ENCODE measurements at regions not wholly inside any gene's neighbourhood (a gene's known extent, or its start where the extent isn't known, plus 50 kb on each side); places are given as distances from the start of the nearest gene placed in this dataset.
"Not testable (repeated sequence)": the region's sequence is repeated elsewhere in the genome, so short reads cannot be mapped to it uniquely, and the experiment has no call there.

- DNase-seq (ENCODE audit: low read depth in 2 of 2): no peak
Observed at GRCh38 chrX:117487421-117487820, 629.2 kb downstream of the KLHL13 start.

DNA sequence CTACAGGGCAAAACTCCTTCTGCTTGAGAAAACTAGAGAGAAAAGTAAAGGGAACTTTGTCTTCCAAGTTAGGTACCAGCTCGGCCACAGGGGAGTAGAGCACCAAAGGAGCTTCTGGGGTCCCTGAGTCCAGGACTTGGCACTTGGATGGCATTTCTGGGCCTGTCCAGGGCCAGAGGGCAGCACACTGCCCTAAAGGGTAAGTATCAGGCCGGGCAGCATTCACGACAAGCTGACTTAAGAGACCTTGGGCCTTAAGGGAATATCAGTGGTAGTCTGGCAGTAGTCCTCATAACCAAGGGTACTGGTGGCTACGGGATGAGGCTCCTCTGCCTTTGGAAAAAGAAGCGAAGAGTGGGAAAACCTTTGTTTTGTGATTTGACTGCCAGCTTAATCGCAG is 632.7 kb downstream of the KLHL13 start:
- DNase-seq (ENCODE audit: low read depth in 2 of 2): no peak

DNA sequence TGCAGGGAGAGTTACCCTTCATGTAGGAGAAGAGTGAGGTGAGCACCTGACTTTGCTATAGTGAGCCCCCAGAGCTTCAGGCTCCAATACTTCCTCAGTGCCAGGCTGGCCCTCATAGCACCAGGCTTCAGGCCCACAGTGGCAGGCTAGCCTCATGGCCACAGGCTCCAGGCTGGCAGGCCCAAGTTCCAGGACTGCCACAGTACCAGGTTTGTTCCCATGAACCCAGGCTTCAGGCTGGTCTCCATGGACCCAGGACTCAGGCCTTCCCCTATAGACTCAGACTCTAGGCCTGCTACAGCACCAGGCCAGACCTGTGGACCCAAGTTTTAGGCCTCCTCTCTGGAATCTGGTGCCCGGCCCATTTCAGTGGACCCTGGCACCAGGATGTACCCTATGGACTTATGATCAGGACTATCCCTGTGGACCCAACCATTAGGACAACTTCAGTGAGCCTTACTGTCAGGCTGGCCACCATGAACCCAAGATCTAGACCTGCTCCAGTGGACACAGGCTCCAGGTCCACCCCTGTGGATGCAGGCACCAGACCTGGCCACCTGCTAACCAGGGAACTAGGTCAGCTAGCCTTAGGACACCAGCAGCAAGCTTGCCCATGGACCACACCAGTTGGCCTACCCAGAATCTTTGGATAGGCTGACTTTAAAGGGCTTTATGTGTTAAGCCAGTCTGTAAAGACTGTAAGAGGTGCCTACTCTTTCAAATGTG is 658.2 kb downstream of the KLHL13 start:
- no peak for DNase-seq (ENCODE audit: low read depth in 2 of 2)

DNA sequence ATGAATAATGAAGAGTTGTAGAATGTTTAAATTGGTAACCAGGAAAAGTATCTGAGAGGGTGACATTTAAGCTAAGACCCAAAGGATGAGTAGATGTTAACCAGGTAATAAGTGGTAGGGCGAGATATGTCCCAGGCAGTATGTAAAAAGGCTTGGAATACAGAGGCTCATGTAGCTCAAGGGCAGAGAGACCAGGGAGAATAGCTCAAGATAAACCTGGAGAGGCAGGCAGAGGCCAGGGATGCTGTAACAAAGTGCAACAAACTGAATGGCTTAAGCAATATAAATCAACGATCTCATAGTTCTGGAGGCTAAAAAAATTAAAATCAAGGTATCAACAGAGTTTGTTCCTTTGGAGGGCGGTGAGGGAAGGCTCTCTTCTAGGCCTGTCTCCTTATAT is 660.8 kb downstream of the KLHL13 start:
- DNase-seq (ENCODE audit: low read depth in 2 of 2): no peak

DNA sequence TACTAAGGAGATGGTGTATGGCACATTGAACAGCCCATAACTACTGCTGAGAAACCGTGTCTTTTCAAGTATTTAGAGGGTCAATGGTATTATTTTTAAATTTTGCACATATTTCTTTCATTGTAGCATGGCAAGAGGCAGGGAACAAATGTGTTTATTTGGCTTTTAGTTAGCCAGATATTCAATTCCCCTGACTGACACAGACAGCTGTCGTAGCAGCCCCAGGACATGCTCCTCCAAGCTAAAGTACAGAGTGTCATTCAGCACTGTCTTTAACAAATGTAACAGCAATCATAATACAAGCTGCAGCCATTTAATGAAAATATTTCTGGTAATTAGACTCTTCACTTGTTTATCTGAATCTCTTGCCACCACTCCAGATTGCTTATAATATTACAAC is 687.1 kb downstream of the KLHL13 start:
- no peak for DNase-seq (ENCODE audit: low read depth in 2 of 2)

DNA sequence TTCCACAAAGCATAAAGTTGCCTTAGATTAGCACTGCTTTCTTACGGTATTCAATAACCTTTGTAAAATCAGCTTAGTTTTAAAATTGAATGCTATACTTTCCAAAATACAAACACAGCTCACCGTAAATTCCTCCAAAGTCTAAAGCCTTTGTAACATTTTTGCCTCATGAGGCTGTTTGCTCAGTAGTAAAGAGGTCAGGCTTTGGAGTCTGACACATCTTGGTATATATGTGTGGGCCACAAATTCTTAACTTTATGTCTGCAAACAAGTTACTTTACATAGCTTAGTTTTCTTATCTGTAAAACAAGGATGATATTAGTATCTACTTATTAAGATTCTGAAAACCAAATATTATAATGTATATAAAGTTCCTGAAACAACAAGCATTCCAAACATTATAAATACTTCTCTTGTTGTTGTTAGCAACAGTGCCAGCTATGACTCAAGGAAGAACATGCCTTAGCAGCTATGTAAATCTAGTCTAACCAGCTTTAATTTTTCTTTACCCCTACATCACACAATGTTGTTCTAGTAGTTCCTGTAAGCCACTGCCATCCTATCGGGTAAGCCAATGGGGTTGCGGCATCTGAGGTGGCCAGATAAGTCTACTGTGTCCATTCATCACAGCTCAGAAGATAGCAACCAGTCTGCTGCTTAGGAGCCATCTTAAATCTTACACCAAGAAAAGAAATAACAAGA is 709.0 kb downstream of the KLHL13 start:
- no peak for DNase-seq (ENCODE audit: low read depth in 2 of 2)

DNA sequence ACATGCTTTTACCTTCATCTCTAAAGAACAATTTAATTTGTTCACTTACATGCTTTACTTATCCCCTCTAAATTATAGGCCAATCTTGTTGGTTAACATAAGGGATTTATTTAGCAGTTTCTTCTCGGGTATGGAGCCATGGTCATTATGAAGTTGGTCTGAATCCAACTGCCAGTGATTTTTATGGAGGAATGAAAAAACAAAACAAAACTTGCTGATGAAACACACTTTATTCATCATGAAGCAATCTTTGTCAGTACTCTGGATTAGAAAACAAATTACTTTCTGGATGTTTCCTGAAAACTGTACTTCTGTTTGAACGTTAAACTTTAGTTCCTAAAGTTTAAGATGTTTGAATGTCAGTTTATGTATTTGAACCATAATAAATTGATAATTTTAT is 715.8 kb downstream of the KLHL13 start:
- no peak for DNase-seq (ENCODE audit: low read depth in 2 of 2)

GRCh38 chrX:117400005-117400404 is 716.6 kb downstream of the KLHL13 start:
- no peak for DNase-seq (ENCODE audit: low read depth in 2 of 2)

- no peak for DNase-seq (ENCODE audit: low read depth in 2 of 2)
Observed at GRCh38 chrX:117397844-117398243, 718.8 kb downstream of the KLHL13 start.

- DNase-seq (ENCODE audit: low read depth in 2 of 2): not testable (repeated sequence)
Observed at GRCh38 chrX:117394506-117395070, 722.0 kb downstream of the KLHL13 start.

DNA sequence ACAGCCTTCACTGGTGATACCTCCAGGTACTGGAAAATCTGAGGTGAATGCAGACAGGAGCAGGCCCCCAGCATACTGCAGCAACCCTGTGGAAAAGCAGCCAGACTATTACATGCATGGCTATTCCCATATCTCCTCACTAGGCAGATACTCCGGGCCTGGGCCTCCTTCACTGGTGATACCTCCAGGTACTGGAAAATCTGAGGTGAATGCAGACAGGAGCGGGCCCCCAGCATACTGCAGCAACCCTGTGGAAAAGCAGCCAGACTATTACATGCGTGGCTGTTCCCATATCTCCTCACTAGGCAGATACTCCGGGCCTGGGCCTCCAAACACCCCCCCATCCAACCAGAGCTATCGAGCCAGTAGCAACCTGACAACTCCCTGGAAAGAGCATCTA is 724.2 kb downstream of the KLHL13 start:
- DNase-seq (ENCODE audit: low read depth in 2 of 2): not testable (repeated sequence)

DNA sequence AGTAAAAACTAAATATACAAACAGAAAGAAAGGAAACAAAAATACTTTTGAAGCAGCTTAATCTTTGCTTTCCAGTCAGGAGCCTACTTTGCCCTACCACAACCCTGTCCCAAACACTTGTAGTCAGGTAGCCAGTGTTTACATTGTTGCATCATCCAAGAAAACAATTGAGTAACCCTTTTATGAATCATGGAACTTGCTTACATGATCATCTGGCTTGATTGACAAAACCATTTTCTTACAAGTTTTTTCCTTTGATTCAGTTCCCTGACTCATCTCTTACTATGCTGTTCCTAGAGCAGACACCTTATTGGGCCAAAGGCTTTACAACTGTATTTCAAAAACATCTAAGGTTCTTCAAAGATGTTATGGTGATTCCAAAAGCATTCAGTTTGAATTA is 740.1 kb downstream of the KLHL13 start:
- DNase-seq (ENCODE audit: low read depth in 2 of 2): no peak

- no peak for DNase-seq (ENCODE audit: low read depth in 2 of 2)
Observed at GRCh38 chrX:117335209-117335608, 781.4 kb downstream of the KLHL13 start.

- no peak for DNase-seq (ENCODE audit: low read depth in 2 of 2)
Observed at GRCh38 chrX:117327373-117327772, 789.2 kb downstream of the KLHL13 start.

DNA sequence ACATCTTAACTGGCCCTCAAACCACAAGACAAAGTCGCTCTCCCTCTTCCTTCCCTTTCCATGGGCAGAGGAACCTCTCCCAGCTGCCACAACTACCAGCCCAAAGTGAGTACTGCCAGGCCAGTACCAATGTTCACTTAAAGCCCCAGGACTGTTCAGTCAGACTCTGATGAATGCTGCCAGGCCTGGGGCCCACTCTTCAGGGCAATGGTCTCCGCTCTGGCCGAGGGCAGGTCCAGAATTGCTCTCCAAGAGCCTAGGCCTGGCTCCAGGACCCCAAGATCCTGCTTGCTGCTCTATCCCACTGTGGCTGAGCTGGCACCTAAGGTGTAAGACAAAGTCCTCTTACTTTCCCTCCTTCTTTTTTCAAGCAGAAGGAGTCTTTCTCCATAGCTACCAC is 790.9 kb downstream of the KLHL13 start:
- DNase-seq (ENCODE audit: low read depth in 2 of 2): no peak

GRCh38 chrX:117305168-117305766 is 811.3 kb downstream of the KLHL13 start:
- no peak for DNase-seq (ENCODE audit: low read depth in 2 of 2)

DNA sequence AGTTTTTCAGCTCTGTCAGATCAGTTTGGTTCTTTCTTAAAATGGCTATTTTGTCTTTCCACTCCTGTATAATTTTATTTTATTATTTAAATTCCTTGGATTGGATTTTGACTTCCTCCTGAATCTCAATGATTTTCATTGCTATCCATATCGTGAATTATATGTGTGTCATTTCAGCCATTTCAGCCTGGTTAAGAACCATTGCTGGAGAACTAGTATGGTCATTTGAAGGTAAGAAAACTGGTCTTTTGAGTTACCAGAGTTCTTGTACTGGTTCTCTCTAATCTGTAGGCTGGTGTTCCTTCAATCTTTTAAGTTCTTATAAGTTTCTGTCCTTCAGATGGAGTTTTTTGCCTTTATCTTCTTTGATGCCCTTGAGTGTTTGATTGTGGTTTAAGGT is 815.5 kb downstream of the KLHL13 start:
- no peak for DNase-seq (ENCODE audit: low read depth in 2 of 2)

DNA sequence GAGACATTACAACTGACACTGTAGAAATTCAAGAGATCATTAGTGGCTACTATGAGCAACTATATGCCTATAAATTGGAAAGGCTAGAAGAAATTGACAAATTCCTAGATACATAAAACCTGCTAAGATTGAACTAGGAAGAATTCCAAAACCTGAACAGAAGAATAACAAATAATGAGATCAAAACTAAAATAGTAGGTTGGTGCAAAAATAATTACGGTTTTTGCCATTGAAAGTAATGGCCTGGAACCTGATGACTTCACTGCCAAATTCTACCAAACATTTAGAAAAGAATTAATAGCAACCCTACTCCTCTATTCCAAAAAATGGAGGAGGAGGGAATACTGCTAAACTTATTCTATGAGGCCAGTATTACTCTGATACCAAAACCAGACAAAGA is 824.9 kb downstream of the KLHL13 start:
- DNase-seq (ENCODE audit: low read depth in 2 of 2): no peak

- DNase-seq (ENCODE audit: low read depth in 2 of 2): no peak
Observed at GRCh38 chrX:117274965-117275364, 812.2 kb upstream of the CT83 start.
